HG03571 (cell line): ENCODE measurements at regions not wholly inside any gene's neighbourhood (a gene's known extent, or its start where the extent isn't known, plus 50 kb on each side); places are given as distances from the start of the nearest gene placed in this dataset.

Experiments used
- ATAC-seq: cut with Tn5 transposase; IDR thresholded peaks from one replicate; pipeline ENCODE4 v1.9.1; 2021; ENCODE audit not compliant: unreplicated experiment

DNA sequence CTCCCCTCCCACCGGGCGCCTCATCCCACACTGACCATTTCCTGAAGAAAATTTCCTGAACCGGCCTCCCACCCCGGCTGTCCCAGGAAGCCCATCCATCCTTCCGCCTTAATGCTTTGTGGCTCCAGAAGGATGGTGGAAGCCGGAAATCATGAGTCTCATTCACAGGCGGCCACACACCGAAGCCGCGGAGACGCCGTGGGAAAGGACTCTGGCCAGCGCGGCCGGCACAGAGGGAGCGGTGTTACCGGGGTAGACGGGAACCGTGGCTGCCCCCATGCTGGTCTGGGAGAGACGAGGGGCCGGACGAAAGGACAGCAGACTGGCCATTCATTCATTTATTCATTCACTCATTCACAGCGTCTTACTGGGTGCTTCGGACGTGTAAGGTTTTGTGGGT is 326.8 kb downstream of the SEC14L1 start:
- no peak for ATAC-seq

DNA sequence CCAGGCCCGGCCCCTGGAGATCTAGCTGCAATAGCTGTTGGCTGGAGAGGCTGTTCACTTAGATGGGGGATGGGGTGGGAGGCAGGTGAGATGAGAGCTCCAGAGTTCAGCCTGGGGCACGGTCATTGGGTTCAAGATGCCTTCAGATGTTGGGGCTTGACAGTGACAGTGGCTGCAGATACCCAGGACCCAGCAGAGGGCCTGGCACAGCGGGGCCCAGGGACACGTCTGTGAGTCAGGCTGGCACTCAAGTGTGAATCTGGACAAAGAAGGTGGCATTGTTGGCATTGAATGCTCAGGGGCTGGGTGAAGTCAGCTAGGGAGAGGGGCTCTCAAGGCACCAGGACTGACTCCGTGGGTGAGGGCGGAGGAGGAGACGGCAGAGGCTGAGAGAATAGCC is 328.1 kb downstream of the SEC14L1 start:
- ATAC-seq: no peak

DNA sequence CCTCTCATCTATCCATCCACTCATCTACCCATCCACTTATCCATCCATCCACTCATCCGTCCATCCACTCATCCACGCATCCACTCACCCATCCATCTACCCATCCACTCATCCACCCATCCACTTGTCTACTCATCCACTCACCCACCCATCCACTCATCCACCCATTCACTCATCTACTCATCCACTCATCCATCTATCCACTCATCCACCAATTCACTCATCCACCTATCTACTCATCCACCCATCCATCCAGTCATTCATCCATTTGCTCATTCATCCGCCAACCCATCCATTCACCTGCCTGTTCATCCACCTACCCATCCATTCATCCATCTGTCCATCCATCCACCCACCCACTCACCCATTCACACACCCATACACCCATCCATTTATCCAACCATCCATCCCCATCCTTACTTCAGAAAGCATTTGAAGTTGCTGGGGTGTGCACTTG is 329.6 kb downstream of the SEC14L1 start:
- no peak for ATAC-seq

DNA sequence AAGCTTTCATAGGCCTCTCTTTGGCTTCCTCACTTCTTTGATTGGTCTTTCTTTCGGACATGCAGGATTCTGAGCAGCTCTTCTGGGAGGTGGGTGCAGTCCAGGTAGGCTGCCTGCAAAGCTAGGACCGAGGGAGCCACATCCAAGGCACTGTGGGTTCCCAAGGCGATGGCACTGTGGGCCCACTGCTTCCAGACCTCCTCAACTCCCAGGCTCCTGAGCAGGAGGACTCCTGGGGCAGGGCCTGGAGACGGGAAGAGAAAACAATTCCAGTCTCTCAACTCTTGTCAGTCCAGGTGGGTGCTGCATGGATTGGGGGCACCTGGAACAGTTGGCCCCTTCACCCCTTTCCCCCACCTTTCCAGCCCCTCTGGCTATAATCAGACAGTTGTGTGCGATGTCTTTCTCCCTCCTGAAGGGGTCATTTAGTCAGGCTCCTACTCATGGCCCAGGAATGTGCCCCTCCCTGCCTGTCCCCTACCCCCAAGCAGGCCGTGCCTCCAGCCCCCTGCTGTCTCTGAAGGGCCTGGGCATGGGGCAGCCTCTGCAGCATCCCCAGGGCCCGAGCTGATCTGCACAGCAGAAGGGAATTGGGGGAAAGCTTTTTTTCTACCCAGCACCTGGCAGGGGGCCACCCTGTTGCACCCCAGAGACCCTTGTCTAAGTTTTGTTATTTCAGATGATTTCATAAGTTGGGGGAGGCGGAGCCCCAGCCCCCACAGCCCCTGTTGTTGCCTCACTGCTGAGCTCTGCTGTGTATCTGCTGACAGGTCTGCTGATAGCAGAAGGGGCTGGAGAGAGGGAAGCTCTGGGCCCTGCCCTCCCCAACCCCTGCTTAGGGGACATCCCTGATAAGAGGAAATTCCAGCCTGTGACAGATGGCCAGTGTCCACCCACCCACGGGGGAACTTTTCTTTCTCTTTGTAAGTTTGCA is 330.3 kb downstream of the SEC14L1 start:
- no peak for ATAC-seq

DNA sequence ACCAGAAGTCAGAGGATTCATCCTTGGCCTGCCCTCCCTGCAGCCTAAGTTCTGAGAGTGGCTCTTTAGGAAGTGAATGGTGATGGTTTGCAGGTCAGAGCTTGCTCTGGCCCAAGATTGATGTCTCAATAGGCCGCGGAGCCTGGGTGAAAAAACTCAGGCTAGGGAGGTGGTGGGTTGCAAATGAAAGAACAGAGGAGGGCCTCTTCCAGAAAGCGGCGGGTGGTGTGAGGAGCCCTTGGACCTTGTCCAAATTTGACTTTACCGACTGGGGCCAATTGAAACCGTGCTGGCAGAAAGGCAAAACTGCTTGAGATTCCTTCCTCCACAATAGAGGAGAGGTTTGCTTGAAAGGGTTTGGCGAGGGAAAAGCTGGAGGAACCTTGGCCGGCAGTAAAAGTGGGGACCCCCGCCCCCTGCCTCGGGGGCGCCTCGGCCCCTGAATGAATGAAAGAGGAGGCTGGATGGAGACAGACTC is 331.3 kb downstream of the SEC14L1 start:
- ATAC-seq: no peak

DNA sequence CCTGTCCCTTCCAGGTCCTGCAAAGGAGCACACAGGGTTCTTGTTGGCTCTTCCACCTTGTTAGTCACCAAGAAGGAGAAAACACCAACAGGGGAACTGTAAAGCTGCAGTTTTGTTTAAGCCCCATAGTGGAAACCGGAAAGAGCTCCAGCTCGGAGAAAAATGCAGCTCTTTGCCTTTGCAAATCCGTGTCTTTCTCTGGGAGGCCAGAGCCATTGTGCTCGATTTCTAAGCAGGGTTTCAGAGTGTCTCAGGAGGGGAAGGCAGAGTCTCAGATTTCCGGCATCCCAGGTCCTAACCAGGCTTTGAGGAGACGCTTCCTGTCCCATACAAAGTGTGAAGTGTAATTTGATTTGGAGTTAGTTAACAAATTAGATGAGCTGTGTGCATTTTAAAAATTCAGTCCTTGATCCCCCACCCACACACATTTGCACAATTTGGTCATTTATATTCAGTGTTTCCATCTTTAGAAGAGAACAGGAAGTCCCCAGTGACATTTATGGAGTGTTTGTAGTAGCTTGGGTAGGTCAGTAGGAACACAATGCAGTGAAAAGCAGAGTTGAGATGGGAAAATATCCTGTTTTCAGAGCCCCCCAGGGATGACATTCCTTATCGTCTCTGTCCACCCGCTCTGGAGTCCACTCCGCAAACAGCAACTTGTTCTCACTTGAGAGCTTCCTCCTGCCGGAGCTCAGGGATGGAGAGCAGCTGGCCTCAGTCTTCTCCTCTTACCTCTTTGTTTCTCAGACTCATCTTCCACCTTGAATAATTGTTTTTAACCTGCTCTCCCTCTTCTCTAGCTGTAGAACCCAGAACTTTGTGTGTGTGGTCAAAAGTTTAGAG is 331.9 kb downstream of the SEC14L1 start:
- ATAC-seq: no peak

DNA sequence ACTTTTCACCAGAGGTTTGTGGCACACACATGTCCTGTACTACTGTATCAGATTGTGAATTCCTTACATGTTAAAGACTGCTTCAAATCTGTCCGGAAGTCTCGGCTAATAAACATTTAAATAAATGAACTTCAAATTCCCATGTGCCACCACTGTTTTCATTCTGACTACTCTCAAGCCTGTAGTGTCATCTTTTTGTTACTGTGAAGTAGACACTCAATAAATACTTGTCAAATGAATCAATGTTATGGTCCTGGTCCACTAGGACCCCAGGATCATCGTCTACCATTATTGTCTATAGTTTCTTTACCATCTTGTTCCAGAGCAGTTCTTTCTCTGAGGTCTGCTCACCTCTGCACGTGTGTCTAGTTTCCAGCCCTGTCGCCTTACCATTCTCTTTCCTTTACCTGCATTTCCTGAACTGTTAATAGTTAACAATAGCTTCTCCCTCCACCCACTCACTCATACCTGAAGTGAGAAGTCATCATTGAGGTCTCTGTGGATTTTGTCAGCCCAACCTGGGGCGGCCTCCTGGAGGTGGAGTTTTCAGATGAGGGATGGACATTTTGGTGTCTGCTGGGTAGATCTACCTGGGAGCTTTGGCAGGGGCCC is 333.0 kb downstream of the SEC14L1 start:
- ATAC-seq: no peak

DNA sequence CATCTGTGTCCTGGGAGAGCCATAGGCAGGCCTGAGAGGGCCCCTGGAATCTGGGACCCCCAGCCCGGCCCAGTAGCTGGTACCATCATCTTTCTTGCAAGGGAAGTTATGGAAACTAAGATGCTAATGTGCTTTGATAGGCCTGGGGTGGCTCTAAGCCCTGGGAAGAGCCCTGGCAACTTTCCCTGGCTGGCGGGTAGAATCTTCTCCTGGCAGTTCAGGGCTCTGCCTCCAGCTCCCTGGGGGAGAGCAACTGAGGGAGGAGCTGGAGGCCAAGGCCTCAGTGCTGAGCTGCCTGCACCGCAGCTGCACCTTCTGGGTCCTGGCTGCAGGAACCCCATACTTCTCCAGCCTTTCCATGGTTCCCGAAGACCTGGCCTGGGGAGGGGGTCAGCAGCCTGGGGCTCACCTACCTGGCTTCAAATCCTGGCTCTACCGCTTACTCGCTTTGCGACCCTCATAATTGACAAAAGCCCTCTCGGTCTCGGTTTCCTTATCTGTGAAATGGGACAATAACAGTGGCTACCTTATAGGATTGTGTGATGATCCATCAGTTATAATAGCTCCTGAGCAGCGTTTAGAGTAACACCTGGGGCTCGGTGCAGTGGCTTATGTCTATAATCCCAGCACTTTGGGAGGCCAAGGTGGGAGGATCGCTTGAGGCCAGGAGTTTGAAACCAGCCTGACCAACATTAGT is 333.7 kb downstream of the SEC14L1 start:
- ATAC-seq: no peak

DNA sequence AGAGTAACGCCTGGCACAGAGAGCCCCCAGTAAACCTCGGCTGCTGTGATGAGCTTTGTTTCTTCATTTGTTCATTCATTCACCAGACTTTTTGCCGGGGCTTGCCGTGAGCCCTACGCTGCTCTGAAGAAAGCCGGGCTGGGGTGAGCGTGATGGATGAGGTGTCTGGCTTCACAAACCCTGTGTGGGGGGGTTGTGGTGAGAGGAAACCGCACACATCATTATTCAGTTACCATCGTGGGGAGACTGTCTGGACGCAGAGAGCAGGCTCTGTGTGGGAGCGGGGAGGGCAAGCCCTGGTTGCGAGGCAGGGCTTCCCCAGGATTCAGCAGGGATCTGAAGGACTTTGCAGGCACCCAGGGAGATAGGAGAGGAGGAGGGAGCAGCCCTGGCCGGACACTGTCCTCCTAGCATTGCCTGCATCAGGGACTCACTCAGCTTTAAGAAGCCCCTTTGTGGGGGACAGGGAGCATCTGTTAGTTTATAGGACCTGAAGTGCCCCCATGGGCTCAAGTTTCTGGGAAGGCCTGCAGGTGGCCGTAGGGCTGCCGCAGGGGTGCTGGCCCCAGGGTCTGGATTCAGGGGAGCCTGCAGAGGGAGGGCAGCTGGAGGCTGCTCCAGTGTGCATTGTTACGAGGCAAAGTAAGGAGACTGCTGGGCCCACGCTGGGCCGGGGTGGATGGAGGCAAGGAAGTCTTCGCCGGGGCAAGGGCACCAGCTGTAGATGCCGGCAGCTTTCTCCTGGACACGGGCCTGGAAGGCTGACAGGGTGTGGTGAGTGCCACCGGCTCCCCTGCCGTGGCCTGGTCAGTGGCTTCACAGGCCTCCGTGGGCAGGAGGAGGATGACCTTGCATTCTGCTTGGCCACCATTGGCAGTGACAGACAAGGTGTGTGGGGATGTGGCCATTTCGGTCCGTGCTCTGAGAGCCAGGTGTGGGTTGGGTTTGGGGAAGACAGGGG is 334.5 kb downstream of the SEC14L1 start:
- no peak for ATAC-seq

DNA sequence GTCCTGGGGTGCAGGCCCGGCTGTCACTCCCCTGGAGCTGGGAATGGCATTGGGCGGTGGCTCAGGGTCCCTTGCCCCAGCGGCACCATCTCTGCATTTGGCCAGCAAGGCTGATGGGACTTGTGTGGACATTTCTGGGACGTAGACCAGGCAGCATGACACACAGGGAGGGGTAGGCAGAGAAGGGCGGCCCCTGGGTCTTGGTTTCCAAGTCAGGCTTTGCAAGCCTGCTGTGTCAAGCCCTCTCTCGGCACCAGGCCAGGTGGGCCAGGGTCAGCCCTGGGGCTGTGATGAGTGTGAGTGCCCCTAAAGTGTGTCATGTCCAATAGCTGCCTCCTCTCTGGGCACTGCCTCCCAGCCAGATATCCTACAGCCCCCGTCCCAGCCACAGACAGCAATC is 335.2 kb downstream of the SEC14L1 start:
- ATAC-seq: no peak

DNA sequence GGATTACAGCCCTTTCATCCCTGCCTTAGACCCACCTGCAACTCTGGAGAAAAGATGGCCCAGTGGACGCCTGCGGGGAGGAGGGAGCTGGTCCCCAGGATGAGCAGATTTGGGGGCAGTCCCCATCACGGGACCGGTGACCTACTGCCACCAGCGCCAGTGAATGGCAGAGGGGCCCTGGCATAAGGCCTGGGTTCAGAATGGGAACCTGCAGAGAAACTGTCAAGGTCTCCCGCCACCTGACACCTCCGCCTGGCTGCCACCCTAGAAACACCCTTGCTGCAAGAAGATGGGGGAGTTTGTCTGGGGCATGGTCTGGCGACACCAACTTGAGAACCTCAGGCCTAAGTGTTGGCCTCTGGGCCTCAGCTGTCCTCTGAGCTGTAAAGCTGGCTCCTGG is 335.7 kb downstream of the SEC14L1 start:
- no peak for ATAC-seq

DNA sequence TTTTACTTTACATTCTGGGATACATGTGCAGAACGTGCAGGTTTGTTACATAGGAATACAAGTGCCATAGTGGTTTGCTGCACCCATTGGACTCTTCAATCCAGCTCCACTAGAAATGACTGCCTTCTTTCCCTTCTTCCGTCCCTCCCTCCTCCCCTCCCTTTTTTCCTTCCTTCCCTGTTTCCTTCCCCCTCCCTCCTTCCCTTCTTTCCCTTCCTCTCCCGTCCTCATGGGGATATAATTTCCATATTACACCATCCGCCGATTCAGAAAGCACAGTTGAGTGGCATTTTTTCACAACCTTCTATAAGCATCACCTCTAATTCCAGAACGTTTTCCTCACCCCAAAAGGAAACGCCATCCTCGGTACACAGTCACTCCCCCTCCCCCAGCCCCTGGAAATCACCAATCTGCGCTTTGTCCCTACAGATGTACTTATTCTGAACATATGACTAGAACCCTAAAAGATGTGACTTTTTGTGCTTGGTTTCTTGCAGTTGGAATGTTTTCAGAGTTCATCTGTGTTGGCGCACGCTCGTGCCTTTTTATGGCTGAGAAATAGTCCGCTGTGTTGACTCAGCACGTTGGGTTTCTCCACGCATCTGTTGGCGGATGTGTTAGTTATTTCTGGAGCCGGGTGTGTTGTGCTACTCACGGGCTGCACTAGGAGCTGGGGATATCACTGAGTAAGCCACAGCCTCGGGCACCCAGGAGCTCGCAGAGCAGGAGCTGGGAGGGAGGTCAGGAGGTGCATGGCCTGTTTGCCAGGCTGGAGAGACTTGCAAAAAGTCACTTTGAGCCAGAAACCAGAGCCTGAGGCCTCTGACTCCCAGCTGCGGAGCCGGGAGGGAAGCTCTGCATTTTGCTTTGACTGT is 336.4 kb downstream of the SEC14L1 start:
- no peak for ATAC-seq

DNA sequence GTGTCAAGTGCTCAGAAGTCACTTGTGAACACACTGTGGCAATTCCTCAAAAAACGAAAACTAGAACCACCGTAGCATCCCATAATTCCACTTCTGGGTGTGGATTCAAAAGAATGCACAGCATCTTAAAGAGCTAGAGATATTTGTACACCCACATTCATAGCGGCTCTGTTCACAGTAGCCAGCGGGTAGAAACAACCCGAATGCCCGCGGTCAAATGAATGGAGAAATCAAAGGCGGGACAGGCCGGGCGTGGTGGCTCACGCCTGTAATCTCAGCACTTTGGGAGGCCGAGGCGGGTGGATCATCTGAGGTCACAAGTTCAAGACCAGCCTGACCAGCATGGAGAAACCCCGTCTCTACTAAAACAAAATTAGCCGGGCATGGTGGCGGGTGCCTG is 337.5 kb downstream of the SEC14L1 start:
- no peak for ATAC-seq

DNA sequence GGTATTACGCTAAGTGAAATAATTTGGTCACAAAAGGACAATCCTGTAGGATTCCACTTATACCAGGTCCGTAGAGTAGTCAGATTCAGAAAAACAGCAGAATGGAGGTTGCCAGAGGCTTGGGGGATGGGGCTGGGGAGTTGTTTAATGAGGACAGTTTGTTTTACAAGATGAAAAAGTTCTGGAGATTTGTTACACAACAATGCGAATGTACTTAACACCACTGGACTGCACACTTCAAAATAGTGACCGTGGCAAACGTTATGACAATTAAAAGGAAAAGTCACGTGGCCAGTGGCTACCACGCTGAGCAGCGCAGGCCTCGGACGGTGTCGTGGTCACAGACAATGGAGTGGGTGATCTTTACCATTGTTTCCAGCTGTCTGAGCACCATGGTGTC is 338.1 kb downstream of the SEC14L1 start:
- ATAC-seq: no peak

DNA sequence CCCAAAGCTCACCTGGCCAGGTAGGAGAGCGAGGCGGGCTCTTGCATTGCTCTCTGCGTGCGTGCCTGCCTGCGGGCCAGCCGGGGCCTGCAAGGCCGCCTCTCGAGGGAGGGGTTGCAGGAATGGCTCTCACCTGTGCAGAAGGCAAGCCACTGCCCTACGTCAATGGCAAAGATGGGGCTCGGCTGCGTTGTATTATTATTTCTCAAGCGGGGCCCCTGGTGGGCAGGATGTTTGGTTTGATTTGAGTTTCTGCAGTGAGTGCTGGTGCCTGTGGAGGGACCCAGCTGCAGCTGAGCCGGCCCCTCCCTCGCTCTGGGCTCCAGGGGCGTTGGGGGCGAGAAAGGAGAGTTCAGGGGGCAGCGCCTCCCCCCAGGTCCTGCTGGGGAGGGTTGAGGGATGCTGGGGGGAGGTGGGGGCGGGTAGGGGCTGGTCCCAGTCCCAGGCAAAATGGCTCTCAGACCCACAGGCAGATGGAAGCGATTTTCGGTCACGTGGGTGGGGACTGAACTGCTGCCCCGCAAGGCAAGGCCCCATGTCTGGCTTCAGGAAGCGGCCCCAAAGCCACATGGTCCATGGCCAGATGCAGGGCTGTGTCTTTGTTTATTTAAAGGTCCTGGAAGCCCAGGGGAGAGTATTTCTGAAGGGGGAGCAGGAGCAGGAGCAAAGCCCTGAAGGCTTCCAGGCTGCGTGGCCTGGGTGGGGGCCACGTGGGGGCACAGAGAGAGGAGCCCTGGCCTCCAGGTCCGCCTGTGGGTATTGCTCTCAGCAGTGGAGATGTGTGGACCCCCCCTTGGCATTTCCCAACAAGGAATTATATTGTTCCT is 338.8 kb downstream of the SEC14L1 start:
- ATAC-seq: no peak

DNA sequence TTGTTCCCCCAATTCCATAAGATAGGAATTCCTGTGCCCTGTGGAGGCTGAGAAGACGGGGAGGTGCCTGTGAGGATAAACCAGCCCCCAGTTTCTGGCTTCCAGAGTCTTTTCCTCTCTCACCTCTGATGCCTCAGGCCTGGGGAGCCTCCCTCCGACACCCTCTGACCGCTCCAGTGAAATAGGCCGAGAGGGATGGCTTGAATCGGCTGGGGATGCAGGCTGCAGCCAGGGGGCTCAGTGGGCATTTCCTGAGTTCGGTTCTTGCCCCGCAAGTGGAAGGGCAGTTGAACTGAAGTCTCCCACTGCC is 339.4 kb downstream of the SEC14L1 start:
- no peak for ATAC-seq

DNA sequence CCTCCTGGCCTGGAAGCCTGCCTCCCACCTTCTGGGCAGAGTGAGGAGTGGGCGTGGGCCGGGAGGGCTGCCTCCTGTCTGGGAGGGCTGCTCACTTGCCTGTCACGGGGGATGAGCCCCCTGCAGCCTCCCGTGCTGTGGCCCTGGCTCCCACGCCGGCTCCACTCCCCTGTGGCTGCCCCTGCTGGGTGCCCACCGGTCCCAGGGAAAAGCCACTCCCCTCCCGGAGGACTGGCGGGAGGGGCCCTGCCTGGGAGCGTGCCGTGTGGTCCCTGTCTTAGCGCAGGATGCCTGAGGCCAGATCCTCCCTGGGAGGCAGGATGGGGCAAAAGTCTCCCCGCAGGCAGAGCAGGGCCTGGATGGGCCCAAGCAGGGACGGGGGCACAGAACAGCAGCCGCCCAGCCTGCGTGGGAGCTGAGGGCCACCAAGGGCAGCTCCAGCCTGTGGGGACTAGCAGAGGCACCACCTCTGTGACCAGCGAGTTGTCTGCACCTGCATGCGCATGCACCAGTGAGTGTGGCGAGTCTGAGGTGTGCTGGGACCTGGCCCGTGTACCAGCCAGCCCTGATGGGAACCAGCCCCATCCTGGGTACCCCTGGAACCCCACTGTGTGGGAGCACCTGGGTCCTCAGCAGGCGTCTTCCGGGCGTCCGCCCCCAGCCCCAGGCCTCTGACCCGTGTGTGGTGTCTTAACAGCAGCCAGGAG is 339.9 kb downstream of the SEC14L1 start:
- no peak for ATAC-seq
